ENCODE measurements at regions not wholly inside any gene's neighbourhood (a gene's known extent, or its start where the extent isn't known, plus 50 kb on each side); places are given as distances from the start of the nearest gene placed in this dataset.

- no peak for TF ChIP-seq CTCF (IDR thresholded peaks at IDR 0.05)
- no peak for TF ChIP-seq EP300 (IDR thresholded peaks at IDR 0.05)
Observed at GRCh38 chr10:107915215-107915610, 750.7 kb upstream of the SORCS1 start.

Data from upper lobe of left lung (tissue), 4 donors.